IgD-negative memory B cell (primary cell): ENCODE measurements at regions not wholly inside any gene's neighbourhood (a gene's known extent, or its start where the extent isn't known, plus 50 kb on each side); places are given as distances from the start of the nearest gene placed in this dataset.
A peak's percentile ranks its signal among the peaks of the same experiment; 100 is the strongest.

Experiments
- H3K27ac Mint-ChIP-seq, 3 donors: one replicate each; pipeline ENCODE4 v1.8.0; 2020 to 2022; ENCODE audit warnings: mild to moderate bottlenecking in 3 of 3, mixed read lengths in 3 of 3, moderate library complexity in 1 of 3
- H3K27me3 Mint-ChIP-seq: one replicate; pipeline ENCODE4 v1.8.0; 2021; ENCODE audit warnings: mixed read lengths
- H3K36me3 Mint-ChIP-seq: one replicate; pipeline ENCODE4 v1.8.0; 2020; ENCODE audit warnings: mild to moderate bottlenecking, mixed read lengths
- H3K4me1 Mint-ChIP-seq, 3 donors: one replicate each; pipeline ENCODE4 v1.8.0; 2020 to 2022; ENCODE audit warnings: mixed read lengths in 3 of 3, mild to moderate bottlenecking in 1 of 3
- H3K4me3 Mint-ChIP-seq, 4 donors: one replicate each; pipeline ENCODE4 v1.8.0; 2020 to 2022; ENCODE audit warnings: mild to moderate bottlenecking in 4 of 4, mixed read lengths in 4 of 4, moderate library complexity in 3 of 4
- H3K9me3 Mint-ChIP-seq, 3 donors: one replicate each; pipeline ENCODE4 v1.8.0; 2020 to 2021; ENCODE audit warnings: mixed read lengths in 3 of 3, mild to moderate bottlenecking in 1 of 3

DNA sequence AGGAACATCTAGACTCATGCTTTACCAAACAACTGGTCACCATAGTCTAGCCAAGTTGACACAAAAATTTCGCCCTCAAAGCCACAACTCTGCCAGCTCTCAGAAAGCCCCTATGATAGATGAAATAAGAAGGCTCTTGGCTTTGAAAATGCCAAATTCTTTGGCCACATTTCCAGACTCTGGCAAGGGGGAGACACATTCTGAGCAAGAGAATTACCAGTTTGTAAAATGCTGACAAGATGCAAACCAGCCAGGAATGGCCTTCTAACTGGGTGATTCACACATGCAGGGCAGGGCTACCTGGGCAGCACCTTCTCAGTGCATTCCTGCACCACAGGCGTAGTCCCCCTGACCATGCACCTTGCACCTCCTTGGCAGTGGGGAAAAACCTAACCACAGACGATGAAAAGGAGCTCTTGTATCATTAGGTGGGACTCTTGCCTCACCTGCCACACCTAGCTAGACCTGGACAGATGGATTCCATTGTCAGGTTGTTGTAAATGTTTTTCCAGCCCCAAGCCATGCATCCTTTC lies 77.4 kb upstream of the CPEB2 start:
- Mint-ChIP-seq H3K9me3 (no peaks in the 10 kb centered on the region), H3K27ac (no peak overlapping the region), H3K4me1 (no peaks in the 10 kb centered on the region), H3K4me3 (no peak overlapping the region), H3K27me3 (no peaks in the 10 kb centered on the region), H3K36me3 (no peaks in the 10 kb centered on the region)

DNA sequence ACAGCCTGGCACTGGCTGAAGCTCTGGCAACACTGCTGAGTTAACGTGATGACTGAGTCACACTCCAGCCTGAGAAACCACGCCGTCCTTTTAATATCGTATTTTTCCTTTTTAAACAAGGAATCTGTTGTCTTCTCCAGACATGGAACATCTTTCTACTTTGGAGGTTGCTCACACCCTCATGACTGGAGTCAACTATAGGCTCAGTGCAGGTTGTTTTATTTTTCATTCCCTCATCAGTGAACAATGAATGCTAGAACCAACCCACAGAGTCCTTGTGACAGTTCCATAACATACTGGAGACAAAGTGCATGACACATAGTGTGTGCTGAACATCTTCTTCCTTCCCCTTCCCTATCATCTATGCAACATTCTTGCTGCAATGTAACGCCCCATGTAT lies 76.8 kb upstream of the CPEB2 start:
- no peaks in the 10 kb centered on the region for H3K4me1 Mint-ChIP-seq
- H3K9me3 Mint-ChIP-seq, result no peaks in the 10 kb centered on the region
- H3K27me3 Mint-ChIP-seq, result no peaks in the 10 kb centered on the region
- H3K27ac Mint-ChIP-seq, result peak overlapping the region in 1 of 3 donors; percentile 6
- H3K36me3 Mint-ChIP-seq, result no peaks in the 10 kb centered on the region
- no peak overlapping the region for H3K4me3 Mint-ChIP-seq

DNA sequence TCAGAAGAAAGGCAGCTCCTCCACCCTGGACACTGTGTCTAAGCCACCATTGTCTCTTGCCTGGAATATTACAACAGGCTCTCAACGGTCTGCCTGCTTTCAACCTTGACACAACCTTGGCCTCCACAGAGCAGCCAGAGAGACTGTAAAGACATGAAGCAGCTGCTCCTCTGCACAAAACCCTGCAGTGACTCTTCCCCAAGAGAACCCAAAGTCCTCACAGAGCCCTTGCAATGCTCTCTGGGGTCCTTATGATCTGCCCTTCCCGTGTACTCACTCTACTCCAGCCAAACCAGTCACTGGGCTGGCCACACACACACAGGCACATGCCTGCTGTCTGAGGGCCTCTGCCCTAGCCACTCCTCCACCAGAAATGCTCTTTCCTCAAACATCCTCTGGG lies 75.9 kb upstream of the CPEB2 start:
- peaks cover 0 to 2% (median 0%) of the 10 kb centered on the region in 3 donors for H3K9me3 Mint-ChIP-seq
- H3K27ac Mint-ChIP-seq, result no peak overlapping the region
- H3K36me3 Mint-ChIP-seq, result no peaks in the 10 kb centered on the region
- no peak overlapping the region for H3K4me3 Mint-ChIP-seq
- H3K27me3 Mint-ChIP-seq, result no peaks in the 10 kb centered on the region
- no peaks in the 10 kb centered on the region for H3K4me1 Mint-ChIP-seq

DNA sequence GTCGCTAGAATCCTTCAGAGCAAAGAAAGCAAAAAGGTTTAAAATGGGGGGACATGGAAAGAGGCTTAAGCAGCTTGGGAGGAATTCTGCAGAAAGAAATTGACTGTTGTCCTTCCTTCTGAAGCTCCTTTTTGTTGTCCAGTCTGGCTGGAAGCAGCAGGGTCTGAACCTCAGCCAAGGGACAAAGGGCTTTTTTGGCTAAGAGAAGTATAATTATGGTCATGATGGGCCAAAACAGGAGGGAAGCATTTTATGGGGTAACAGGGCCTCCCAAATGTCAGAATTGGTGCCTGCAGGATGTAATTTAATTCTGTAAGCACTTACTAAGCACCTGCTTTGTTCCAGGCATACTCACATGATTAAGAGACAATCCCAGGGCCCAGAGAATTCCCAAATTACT lies 74.2 kb upstream of the CPEB2 start:
- Mint-ChIP-seq H3K27ac (no peak overlapping the region), H3K9me3 (peaks cover 0 to 4% (median 0%) of the 10 kb centered on the region in 3 donors), H3K36me3 (no peaks in the 10 kb centered on the region), H3K27me3 (no peaks in the 10 kb centered on the region), H3K4me3 (no peak overlapping the region), H3K4me1 (no peaks in the 10 kb centered on the region)

DNA sequence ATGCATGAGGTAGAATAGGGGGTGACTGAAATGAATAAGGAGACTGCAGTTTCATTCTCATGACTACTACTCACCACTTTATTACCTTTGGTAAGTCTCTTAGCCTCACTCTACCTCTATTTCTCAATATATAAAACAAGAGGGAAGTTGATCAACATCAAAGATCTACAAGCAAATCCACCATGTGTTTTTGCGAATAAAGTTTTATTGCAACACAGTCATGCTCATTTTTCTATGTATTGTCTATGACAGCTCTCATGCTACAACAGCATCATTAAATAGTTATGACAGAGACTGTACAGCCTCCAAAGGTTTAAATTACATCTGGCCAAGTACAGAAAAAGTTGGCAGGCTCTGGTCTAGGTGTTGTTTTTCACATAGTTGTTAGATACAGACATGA lies 72.6 kb upstream of the CPEB2 start:
- Mint-ChIP-seq H3K27me3 (peaks cover under 1% of the 10 kb centered on the region), H3K36me3 (no peaks in the 10 kb centered on the region), H3K4me3 (no peak overlapping the region), H3K27ac (no peak overlapping the region), H3K4me1 (no peaks in the 10 kb centered on the region), H3K9me3 (peaks cover 0 to 4% (median 0%) of the 10 kb centered on the region in 3 donors)

DNA sequence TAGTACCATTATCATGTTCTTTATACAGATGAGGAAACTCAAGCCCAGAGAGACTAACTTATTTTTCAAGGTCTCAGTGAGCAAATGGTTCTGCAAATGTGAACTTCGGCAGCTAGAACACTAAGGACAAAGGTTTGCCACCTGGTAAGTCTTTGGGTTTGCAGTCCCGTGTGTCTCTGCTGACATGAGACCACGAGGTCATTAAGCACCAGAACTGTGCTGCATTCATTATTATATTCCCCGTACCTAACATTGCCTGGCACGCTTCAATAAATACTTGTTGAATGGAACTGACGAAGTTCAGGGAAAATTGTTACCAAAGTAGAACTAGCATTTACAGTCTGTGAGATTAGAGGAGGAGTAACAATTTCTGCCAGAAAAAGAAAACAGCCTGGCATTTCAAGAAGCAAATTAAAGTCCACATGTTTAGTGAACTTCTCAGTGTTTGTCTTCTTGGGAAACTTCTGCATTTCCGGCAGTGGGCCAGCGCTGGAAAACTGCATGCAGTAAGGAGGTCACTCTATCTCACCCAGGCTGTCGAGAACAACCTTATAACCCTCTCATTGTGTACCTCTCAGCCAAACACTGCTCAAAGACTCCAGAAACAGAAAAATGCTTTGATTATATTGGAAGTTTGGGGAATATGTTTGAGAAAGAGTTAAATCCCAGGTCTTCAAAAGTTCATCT lies 67.4 kb upstream of the CPEB2 start:
- H3K36me3 Mint-ChIP-seq, result no peaks in the 10 kb centered on the region
- H3K27me3 Mint-ChIP-seq, result peaks cover 4% of the 10 kb centered on the region
- H3K27ac Mint-ChIP-seq, result no peak overlapping the region
- peaks cover 2 to 4% (median 3%) of the 10 kb centered on the region in 3 donors for H3K9me3 Mint-ChIP-seq
- no peaks in the 10 kb centered on the region for H3K4me1 Mint-ChIP-seq
- H3K4me3 Mint-ChIP-seq, result no peak overlapping the region

DNA sequence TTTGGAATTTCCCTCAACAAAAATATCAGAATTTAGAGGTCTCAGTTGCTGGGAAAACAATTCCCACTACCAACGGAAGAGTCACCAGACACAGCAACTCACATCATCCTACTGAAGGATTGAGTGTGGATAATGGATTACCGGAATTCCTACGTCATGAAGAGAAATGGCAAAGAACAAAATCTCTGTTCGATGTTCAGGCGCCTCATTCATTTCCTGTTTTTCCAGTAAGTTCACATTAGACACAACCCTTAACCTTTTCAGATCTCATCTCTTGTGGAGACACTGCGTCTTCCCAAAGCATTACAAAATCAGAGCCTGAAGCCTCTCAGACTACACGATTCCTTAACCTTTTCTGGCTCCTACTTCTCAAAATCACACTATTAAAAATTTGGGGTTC lies 58.5 kb upstream of the CPEB2 start:
- no peaks in the 10 kb centered on the region for H3K36me3 Mint-ChIP-seq
- no peaks in the 10 kb centered on the region for H3K27me3 Mint-ChIP-seq
- no peak overlapping the region for H3K27ac Mint-ChIP-seq
- H3K4me3 Mint-ChIP-seq, result no peak overlapping the region
- H3K9me3 Mint-ChIP-seq, result peaks cover 0 to 5% (median 0%) of the 10 kb centered on the region in 3 donors
- no peaks in the 10 kb centered on the region for H3K4me1 Mint-ChIP-seq

DNA sequence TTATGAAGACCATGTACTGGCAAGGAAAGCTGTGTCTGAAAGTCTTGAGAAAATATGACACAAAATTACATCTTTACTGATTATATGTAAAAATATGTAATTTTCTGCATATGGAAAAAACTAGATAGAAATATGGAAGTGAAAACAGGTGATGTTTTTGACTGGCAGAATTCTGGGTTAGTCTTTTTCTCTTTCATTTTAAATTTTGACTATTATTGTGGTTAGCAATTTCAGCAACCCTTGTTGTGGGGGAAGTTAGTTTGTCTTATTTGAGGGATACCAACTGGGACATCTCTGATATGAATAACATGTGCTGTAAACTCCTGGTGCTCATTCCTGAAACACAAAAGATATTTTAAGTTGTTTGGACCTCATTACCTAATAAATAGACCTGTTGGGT lies 49.9 kb upstream of the CPEB2 start:
- Mint-ChIP-seq H3K27ac (no peak overlapping the region), H3K36me3 (no peaks in the 10 kb centered on the region), H3K4me3 (no peak overlapping the region), H3K4me1 (peaks cover 0 to 2% (median 0%) of the 10 kb centered on the region in 3 donors), H3K27me3 (peaks cover 3% of the 10 kb centered on the region), H3K9me3 (no peaks in the 10 kb centered on the region)
